T-helper 17 cell (primary cell): ENCODE measurements at regions not wholly inside any gene's neighbourhood (a gene's known extent, or its start where the extent isn't known, plus 50 kb on each side); places are given as distances from the start of the nearest gene placed in this dataset.
"Not testable (repeated sequence)": the region's sequence is repeated elsewhere in the genome, so short reads cannot be mapped to it uniquely, and the experiment has no call there.

Experiments used
- ATAC-seq: fragments of 150-1000 bp; cut with Tn5 transposase; 2 replicates; pipeline ENCODE4 v1.10.0; 2021; ENCODE audit warnings: mild to moderate bottlenecking, moderate library complexity
- DNase-seq, 3 donors: peaks; one replicate each; pipeline versions ENCODE4 v3.0.0 to v3.0.0-alpha.2; 2020 to 2021
- H3K9me3 ChIP-seq: one replicate; pipeline ENCODE4 v1.7.0; 2013; ENCODE audit warnings: low read length, mild to moderate bottlenecking; ENCODE audit not compliant: control insufficient read depth, poor library complexity, severe bottlenecking
- H3K27ac Mint-ChIP-seq: one replicate; pipeline ENCODE4 v1.8.0; 2022; ENCODE audit warnings: mild to moderate bottlenecking, moderate library complexity, mixed read lengths
- H3K27me3 Mint-ChIP-seq: one replicate; pipeline ENCODE4 v1.8.0; 2022; ENCODE audit warnings: mixed read lengths
- H3K36me3 Mint-ChIP-seq: one replicate; pipeline ENCODE4 v1.8.0; 2022; ENCODE audit warnings: low read depth, mixed read lengths
- H3K4me1 Mint-ChIP-seq: one replicate; pipeline ENCODE4 v1.8.0; 2022; ENCODE audit warnings: mild to moderate bottlenecking, mixed read lengths
- H3K4me3 Mint-ChIP-seq: one replicate; pipeline ENCODE4 v1.8.0; 2022; ENCODE audit warnings: mild to moderate bottlenecking, moderate library complexity, mixed read lengths

DNA sequence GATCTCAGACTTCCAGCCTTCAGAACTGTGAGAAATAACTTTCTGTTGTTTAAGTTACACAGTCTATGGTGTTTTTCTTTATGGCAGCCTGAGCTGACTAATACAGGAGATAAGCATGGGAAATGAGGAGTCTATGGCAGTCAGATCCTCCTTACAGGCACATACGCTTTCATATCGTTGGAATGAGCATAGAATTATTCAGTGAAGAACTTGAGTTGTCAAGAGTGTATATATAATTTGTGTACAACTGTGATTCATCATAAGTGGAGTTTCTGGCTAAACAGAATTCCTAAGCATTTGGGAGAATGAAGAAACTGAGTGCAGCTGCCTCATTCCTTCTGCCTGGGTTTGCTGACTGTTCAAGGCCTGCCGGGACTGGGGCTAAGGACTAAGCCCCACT lies 516.7 kb downstream of the ADRA2A start:
- Mint-ChIP-seq H3K27me3 (peaks cover 13% of the 10 kb centered on the region), H3K4me3 (no peak overlapping the region), H3K36me3 (no peaks in the 10 kb centered on the region), H3K27ac (no peak overlapping the region), H3K4me1 (no peaks in the 10 kb centered on the region)
- no peaks in the 10 kb centered on the region for H3K9me3 ChIP-seq
- ATAC-seq (no peak), DNase-seq (no peak)

DNA sequence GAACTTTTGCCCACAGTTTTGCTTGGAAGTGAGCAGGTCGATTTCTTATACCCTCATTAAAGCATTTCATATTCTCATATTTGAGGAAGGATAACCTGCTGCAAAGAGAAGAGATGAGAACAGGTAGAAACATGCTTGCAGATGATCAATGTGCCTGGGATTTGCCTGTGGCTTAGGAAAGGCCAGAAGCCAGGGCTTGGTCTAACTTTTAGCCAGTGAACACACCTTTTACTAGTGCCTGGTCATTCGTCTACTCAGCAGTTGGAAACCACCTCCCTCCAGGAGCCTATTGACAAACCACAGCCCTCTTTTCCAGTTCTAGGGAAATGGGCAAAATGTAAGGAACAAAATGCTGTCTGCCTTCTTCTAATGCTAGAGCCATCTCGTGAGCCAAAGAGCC lies 518.3 kb downstream of the ADRA2A start:
- no peak for DNase-seq
- Mint-ChIP-seq H3K27me3 (peaks cover 24% of the 10 kb centered on the region), H3K4me3 (no peak overlapping the region), H3K27ac (no peak overlapping the region), H3K4me1 (no peaks in the 10 kb centered on the region), H3K36me3 (peaks cover 3% of the 10 kb centered on the region)
- no peak for ATAC-seq
- no peaks in the 10 kb centered on the region for H3K9me3 ChIP-seq

DNA sequence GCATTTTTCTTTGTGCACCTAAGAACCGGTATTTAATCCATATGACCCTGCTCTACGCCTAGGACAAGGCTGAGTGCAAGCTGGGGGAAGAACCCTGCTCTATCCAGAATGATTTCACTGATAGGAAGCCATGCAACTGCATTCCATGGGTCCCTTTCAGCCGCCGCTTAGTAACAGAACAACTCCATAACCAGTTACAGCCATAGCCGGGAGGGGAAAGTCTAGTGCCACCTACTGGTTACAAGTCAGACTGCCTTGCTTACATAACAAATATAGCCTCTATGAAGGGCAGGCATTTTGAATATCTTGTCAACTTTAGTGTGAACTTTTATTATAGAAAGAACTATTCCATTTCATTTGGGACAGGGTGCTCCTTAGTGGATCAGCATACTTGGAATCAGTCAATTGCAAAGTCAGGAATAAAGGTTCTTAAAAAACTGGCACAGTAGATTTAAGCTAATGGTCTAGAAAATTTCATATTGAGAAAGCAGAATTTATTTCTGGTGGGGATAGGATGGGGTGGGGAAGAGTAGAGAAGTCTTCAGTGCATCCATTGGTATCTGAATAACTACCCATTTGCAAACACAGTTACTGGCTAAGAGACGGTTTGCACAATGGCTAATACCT lies 521.7 kb downstream of the ADRA2A start:
- Mint-ChIP-seq H3K4me1 (no peaks in the 10 kb centered on the region), H3K27ac (no peak overlapping the region), H3K36me3 (peaks cover 4% of the 10 kb centered on the region), H3K4me3 (no peak overlapping the region), H3K27me3 (peaks cover 25% of the 10 kb centered on the region)
- DNase-seq (peak in 2 of 3 donors; percentile 7 to 17), ATAC-seq (peak; percentile 72)
- H3K9me3 ChIP-seq, result no peaks in the 10 kb centered on the region

DNA sequence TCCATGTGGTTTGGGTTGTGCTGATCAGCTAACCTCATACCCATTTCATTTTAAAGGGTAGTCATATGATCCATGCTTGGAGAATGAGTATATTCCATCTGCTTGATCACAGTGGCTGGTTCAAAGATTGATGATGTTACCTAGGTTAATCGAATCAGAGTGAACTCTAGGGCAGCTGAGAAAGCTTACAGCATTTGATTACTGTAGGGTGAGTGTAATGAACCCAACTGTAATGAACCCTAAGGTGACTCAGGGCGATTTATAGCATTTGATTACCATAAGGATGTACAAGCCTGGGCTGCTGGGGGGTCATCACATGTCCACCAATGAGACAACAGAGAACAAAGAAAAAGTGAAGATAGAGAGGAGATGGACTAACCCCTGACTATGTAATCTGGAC lies 523.1 kb downstream of the ADRA2A start:
- DNase-seq (no peak), ATAC-seq (no peak)
- Mint-ChIP-seq H3K36me3 (peaks cover 4% of the 10 kb centered on the region), H3K27ac (no peak overlapping the region), H3K4me1 (no peaks in the 10 kb centered on the region), H3K27me3 (peaks cover 30% of the 10 kb centered on the region), H3K4me3 (no peak overlapping the region)
- H3K9me3 ChIP-seq, result no peaks in the 10 kb centered on the region

DNA sequence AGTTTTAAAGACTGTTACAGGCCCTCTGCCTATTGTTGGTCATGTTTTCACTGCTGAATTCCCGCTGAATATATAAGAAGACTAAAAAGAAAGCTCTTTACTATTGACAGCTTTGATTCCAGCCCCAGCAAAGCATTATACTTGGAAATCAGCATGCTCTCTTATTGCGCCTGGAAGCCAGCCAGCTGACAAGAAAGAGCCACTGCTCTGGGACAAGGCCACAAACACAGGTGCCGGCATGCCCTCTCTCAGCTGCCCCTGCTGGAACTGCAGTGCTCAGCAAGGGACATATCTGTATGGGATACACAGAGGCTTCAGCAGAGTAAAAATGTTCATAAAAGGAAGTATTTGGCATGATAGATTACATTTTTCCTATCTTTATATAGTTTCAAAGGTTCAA lies 523.9 kb downstream of the ADRA2A start:
- Mint-ChIP-seq H3K27ac (no peak overlapping the region), H3K27me3 (peaks cover 33% of the 10 kb centered on the region), H3K4me3 (no peak overlapping the region), H3K36me3 (peaks cover 4% of the 10 kb centered on the region), H3K4me1 (no peaks in the 10 kb centered on the region)
- H3K9me3 ChIP-seq, result no peaks in the 10 kb centered on the region
- no peak for DNase-seq
- no peak for ATAC-seq

DNA sequence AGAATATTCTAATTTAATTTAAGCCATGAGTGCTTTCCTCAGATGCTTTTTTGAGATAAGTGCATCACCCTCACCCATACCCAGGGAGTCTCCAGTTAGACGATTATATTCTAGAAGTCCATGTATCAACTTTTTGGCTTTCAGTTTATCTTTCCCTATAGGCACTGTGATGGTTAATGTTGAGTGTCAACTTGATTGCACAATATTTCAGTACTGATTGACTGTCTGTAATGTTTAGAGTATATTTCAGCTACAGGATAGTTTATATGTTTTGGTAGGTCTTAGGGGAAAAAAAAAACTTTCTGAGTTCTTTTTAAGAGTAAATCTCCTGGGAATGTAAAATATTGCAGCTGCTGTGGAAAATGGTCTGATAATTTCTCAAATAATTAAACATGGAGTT lies 535.4 kb downstream of the ADRA2A start:
- H3K36me3 Mint-ChIP-seq, result no peaks in the 10 kb centered on the region
- peaks cover 7% of the 10 kb centered on the region for H3K27me3 Mint-ChIP-seq
- H3K4me3 Mint-ChIP-seq, result no peak overlapping the region
- no peak for DNase-seq
- H3K27ac Mint-ChIP-seq, result no peak overlapping the region
- ATAC-seq, result no peak
- no peaks in the 10 kb centered on the region for H3K9me3 ChIP-seq
- H3K4me1 Mint-ChIP-seq, result no peaks in the 10 kb centered on the region

DNA sequence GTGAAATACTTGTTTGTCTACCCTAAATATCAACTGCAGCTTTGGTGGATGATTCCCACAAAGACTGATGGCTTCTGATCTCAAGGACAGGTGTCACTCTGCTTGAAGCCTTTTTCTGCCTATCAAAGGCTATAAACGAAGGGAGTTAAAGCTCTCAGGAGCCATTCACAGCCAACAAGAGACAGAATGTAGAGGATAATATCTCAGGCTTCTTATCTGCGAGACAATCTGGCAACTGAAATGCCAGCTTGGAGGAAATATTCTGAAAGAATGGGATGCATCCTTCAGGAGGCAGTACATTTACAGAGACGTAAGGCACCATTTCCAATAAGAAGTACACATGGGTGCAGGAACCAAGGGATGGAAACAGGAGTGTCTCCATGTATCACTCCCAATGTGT lies 549.4 kb downstream of the GPAM start:
- no peak for ATAC-seq
- Mint-ChIP-seq H3K4me1 (no peaks in the 10 kb centered on the region), H3K27me3 (peaks cover 12% of the 10 kb centered on the region), H3K27ac (no peak overlapping the region), H3K4me3 (no peak overlapping the region), H3K36me3 (no peaks in the 10 kb centered on the region)
- no peaks in the 10 kb centered on the region for H3K9me3 ChIP-seq
- DNase-seq, result no peak

DNA sequence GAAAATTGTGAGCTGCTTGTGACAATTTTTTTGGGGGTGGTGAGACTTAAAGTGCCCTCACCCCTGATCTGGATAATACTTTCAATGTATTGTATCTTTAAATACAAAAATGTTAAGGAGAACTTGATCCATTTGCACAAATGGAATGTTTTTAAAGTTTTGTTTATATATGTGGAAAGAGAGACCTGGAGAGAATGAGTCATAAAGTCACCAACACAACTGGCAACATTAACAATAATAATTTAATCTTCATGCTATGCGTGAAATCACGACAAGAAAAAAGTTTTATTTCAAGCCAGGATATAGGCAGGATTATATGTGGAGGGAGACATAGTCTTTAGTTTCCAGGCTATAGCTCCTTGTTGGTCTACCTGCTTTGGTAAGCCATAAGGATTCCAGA lies 537.5 kb downstream of the GPAM start:
- DNase-seq, result no peak
- no peak for ATAC-seq
- H3K27me3 Mint-ChIP-seq, result no peaks in the 10 kb centered on the region
- no peaks in the 10 kb centered on the region for H3K4me1 Mint-ChIP-seq
- no peak overlapping the region for H3K4me3 Mint-ChIP-seq
- no peaks in the 10 kb centered on the region for H3K36me3 Mint-ChIP-seq
- H3K27ac Mint-ChIP-seq, result no peak overlapping the region
- no peaks in the 10 kb centered on the region for H3K9me3 ChIP-seq

DNA sequence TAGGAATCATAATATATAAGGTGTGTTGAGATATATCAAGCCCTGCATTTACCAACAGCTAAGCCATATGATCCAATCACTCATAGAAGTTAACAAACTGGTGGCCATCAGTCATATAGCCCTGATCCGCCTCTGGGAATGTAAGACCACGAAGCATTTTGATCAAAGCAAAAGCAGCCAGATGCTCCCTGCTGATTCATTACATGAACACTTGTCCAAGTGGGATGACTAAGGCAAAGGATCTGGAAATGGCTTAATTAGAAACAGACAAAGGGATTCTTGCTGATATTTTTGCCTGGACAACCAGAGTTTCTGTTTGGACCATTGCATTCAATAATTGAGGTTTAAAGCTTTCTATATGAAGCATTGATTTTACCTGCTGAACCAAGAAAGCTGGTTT lies 535.5 kb downstream of the GPAM start:
- Mint-ChIP-seq H3K27me3 (no peaks in the 10 kb centered on the region), H3K4me3 (no peak overlapping the region), H3K4me1 (no peaks in the 10 kb centered on the region), H3K27ac (no peak overlapping the region), H3K36me3 (no peaks in the 10 kb centered on the region)
- H3K9me3 ChIP-seq, result no peaks in the 10 kb centered on the region
- ATAC-seq (no peak), DNase-seq (no peak)

DNA sequence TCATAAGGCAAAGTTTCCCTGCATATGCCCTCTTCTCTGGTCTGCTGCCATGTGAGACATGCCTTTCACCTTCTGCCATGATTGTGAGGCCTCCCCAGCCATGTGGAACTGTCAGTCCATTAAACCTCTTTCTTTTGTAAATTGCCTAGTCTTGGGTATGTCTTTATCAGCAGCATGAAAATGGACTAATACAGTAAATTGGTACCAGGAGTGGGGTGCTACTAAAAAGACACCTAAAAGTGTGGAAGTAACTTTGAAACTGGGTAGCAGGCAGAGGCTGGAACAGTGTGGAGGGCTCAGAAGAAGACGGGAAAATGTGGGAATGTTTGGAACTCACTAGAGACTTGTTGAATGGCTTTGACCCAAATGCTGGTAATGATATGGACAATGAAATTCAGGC lies 534.5 kb downstream of the GPAM start:
- H3K4me1 Mint-ChIP-seq, H3K27me3 Mint-ChIP-seq, DNase-seq, ATAC-seq, H3K9me3 ChIP-seq, H3K4me3 Mint-ChIP-seq, H3K27ac Mint-ChIP-seq, H3K36me3 Mint-ChIP-seq: not testable (repeated sequence)

DNA sequence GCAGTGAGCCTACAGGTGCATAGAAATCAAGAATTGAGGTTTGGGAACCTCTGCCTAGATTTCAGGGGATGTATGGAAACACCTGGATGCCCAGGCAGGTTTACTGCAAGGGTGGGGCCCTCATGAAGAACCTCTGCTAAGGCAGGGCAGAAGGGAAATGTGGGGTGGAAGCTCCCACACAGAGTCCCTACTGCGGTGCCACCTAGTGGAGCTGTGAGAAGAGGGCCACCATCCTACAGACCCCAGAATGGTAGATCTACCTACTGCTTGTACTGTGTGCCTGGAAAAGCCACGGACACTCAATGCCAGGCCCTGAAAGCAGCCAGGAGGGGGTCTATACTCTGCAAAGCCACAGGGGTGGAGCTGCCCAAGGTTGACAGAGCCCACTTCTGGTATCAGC lies 533.5 kb downstream of the GPAM start:
- no peak for ATAC-seq
- H3K4me3 Mint-ChIP-seq, result no peak overlapping the region
- H3K27me3 Mint-ChIP-seq, result no peaks in the 10 kb centered on the region
- H3K27ac Mint-ChIP-seq, result no peak overlapping the region
- H3K9me3 ChIP-seq, result no peaks in the 10 kb centered on the region
- no peak for DNase-seq
- H3K4me1 Mint-ChIP-seq, result no peaks in the 10 kb centered on the region
- no peaks in the 10 kb centered on the region for H3K36me3 Mint-ChIP-seq

DNA sequence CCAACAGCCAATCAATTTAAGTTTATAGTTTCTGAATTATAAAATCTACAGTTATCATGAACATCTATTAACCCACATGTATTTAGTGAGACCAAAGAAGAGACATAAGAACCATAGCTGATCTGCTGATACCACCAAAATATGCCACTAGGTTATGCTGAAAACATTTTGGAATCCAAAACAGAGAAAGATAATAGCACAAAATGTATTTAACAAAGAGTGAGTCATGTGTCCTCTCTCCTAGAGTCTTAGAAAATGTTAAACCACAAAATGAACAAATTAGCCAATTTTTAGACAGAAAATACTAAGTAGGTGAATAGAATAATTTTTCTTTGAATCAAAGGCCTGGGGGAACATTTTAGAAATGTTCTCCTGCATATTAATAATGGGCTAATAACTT lies 527.5 kb downstream of the GPAM start:
- H3K4me1 Mint-ChIP-seq, result no peaks in the 10 kb centered on the region
- no peak for DNase-seq
- H3K4me3 Mint-ChIP-seq, result no peak overlapping the region
- no peak overlapping the region for H3K27ac Mint-ChIP-seq
- no peaks in the 10 kb centered on the region for H3K9me3 ChIP-seq
- H3K36me3 Mint-ChIP-seq, result no peaks in the 10 kb centered on the region
- ATAC-seq, result no peak
- peaks cover 11% of the 10 kb centered on the region for H3K27me3 Mint-ChIP-seq

DNA sequence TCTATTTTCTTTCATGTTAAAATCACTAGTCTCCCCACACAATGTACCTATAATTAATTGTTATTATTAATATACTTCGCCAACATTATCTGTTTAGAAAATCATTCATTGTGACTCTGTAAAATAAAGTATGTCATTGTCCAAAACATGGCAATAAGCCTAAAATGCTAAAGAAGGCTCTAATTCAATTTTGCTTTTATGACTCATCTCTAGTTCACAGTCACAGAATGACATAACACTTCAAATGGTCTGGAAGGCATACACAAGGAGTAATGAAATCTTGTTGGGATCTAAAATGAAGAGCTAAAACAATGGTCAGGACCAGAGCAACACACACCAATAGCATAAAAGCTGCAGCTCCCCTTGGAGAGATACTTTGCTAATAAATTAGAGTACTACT lies 505.8 kb downstream of the GPAM start:
- no peaks in the 10 kb centered on the region for H3K36me3 Mint-ChIP-seq
- no peak overlapping the region for H3K4me3 Mint-ChIP-seq
- peaks cover 5% of the 10 kb centered on the region for H3K27me3 Mint-ChIP-seq
- DNase-seq, result no peak
- no peak overlapping the region for H3K27ac Mint-ChIP-seq
- no peaks in the 10 kb centered on the region for H3K4me1 Mint-ChIP-seq
- no peaks in the 10 kb centered on the region for H3K9me3 ChIP-seq
- no peak for ATAC-seq

DNA sequence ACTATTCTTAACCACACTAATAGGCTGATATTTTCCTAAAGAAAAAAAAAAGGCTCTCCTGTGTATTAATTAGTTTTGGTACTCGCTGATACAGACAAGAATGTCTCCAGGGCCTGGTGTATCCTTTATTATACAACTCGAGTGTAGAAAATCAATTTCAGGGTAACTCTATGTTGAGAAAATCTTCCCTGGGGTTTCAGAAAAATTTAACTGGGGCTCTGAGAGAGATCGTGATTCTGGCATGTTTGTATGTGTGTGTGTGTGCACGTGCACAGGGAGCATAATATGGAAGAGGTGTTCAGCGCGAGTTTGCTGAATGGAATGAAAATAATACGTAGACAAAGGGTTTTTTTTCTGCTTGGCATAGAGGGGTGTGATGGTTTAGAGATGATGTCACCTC lies 496.8 kb downstream of the GPAM start:
- DNase-seq, result no peak
- no peaks in the 10 kb centered on the region for H3K9me3 ChIP-seq
- no peak for ATAC-seq
- H3K27ac Mint-ChIP-seq, result no peak overlapping the region
- H3K4me1 Mint-ChIP-seq, result no peaks in the 10 kb centered on the region
- H3K27me3 Mint-ChIP-seq, result no peaks in the 10 kb centered on the region
- no peaks in the 10 kb centered on the region for H3K36me3 Mint-ChIP-seq
- H3K4me3 Mint-ChIP-seq, result no peak overlapping the region
